NT2/D1 (cell line): ENCODE measurements at regions not wholly inside any gene's neighbourhood (a gene's known extent, or its start where the extent isn't known, plus 50 kb on each side); places are given as distances from the start of the nearest gene placed in this dataset.

Experiments used
- DNase-seq: peaks from one replicate; pipeline ENCODE4 v3.0.0-alpha.2; 2011; ENCODE audit warnings: low read depth, low spot score
- H3K27me3 ChIP-seq: 2 replicates; pipeline ENCODE4 v1.6.0; 2011; ENCODE audit warnings: mild to moderate bottlenecking; ENCODE audit not compliant: insufficient read length, insufficient read depth
- H3K36me3 ChIP-seq: 2 replicates; pipeline ENCODE4 v1.6.1; 2011; ENCODE audit warnings: mild to moderate bottlenecking, low read length, mixed read lengths; ENCODE audit not compliant: insufficient read depth, insufficient read length
- H3K4me1 ChIP-seq: 2 replicates; pipeline ENCODE4 v1.5.1; 2011; ENCODE audit not compliant: insufficient read depth, insufficient read length
- H3K4me3 ChIP-seq: 2 replicates; pipeline ENCODE4 v1.5.1; 2011; ENCODE audit warnings: low read depth; ENCODE audit not compliant: insufficient read length
- H3K9ac ChIP-seq: 2 replicates; pipeline ENCODE4 v1.6.0; 2011; ENCODE audit warnings: low read depth; ENCODE audit not compliant: insufficient read length
- H3K9me3 ChIP-seq: 2 replicates; pipeline ENCODE4 v1.5.1; 2011; ENCODE audit warnings: mild to moderate bottlenecking, low read length; ENCODE audit not compliant: insufficient read depth
- SUZ12 ChIP-seq: IDR thresholded peaks from 2 replicates; pipeline ENCODE4 v1.6.1; 2011; ENCODE audit not compliant: insufficient read length, insufficient read depth; ENCODE audit errors: extremely low read depth
- YY1 ChIP-seq: IDR thresholded peaks from 2 replicates; pipeline ENCODE4 v1.6.1; 2011; ENCODE audit not compliant: insufficient read length, insufficient read depth
- ZNF274 ChIP-seq: IDR thresholded peaks from 2 replicates; pipeline ENCODE4 v1.6.1; 2011; ENCODE audit warnings: mild to moderate bottlenecking, low read depth, low read length

DNA sequence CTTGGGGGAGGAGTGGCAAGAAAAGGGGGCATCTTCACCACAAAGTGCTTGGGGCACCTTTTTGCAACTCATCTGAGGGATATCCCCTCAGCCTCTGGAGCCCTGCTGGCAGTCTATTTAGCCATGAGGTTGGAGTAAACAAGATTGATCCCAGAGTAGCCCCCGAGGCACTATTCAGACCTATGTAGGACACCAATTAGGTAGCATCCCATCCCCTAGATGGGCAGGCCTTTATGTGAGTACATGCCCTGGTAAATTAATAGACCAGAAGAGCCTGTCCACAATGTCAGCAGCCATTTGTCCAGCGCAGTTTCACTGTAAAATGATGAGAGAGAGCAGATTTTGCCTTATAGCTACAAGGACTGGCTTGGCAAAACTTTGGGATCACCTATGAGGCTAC lies 221.4 kb downstream of the DRD1 start:
- no peak for DNase-seq
- no peaks in the 10 kb centered on the region for H3K4me1 ChIP-seq
- H3K36me3 ChIP-seq: no peaks in the 10 kb centered on the region
- H3K9ac ChIP-seq: no peak overlapping the region
- H3K9me3 ChIP-seq: no peaks in the 10 kb centered on the region
- no peak overlapping the region for H3K4me3 ChIP-seq
- H3K27me3 ChIP-seq: no peaks in the 10 kb centered on the region
- TF ChIP-seq ZNF274: no peak
- no peak for TF ChIP-seq SUZ12
- TF ChIP-seq YY1: no peak

DNA sequence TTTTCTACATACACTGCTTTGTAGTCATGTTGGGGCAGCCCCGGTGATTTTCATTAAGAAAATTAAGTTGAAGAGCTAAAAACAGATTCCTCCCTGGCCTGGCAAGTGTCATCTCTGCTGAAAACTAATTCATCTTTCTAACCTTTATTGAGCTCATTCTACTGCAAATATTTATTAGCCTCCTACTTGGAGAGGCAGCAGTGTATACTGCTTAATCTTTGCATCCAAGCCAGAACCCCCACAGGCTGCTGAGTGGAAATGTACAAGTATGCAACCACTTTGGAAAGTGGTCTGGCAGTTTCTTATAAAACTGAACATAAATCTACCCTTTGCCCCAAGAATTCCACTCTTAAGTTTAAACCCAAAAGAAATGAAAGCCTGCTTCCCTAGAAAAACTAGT lies 223.4 kb downstream of the DRD1 start:
- Histone ChIP-seq H3K36me3 (no peaks in the 10 kb centered on the region), H3K27me3 (no peaks in the 10 kb centered on the region), H3K4me3 (no peak overlapping the region), H3K4me1 (peaks cover 4% of the 10 kb centered on the region), H3K9me3 (no peaks in the 10 kb centered on the region), H3K9ac (no peak overlapping the region)
- DNase-seq: no peak
- no peak for TF ChIP-seq ZNF274
- TF ChIP-seq YY1: no peak
- no peak for TF ChIP-seq SUZ12

DNA sequence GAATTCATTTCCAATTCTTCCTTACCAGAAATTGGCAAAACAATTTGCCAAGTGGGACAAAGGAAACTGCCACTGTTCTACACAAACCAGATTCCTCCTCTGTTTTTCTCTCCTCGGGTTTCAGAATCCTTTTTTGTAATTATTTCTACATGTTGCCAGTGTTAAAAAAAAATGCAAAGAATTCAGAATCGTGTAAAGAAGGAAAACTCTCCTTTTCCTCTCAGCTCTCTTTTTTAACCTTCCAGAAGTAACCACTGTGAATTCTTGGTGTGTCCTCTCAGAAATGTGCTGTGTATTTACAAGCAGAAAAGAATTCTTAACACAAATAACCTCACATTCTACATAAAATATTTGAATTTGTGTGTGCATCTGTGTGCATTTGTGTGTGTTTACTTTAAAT lies 224.6 kb downstream of the DRD1 start:
- Histone ChIP-seq H3K4me3 (no peak overlapping the region), H3K9me3 (no peaks in the 10 kb centered on the region), H3K27me3 (no peaks in the 10 kb centered on the region), H3K4me1 (peaks cover 4% of the 10 kb centered on the region), H3K9ac (no peak overlapping the region), H3K36me3 (no peaks in the 10 kb centered on the region)
- no peak for TF ChIP-seq ZNF274
- no peak for TF ChIP-seq SUZ12
- no peak for TF ChIP-seq YY1
- no peak for DNase-seq

DNA sequence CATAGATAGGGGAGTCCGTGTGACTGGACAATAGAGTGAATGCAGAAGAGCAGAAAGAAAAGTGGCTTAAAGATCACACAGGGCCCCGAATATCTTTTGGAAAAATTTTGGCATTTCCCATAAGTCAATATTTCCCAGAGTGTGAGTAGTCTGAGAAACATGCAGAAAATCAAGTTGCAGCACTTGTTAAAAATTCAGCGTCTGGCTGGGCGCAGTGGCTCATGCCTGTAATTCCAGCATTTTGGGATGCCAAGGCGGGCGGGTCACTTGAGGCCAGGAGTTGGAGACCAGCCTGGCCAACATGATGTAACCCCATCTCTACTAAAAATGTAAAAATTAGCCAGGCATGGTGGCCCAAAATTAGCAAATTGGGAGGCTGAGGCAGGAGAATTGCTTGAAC lies 227.0 kb downstream of the DRD1 start:
- Histone ChIP-seq H3K4me3 (no peak overlapping the region), H3K27me3 (no peaks in the 10 kb centered on the region), H3K9ac (no peak overlapping the region), H3K36me3 (no peaks in the 10 kb centered on the region), H3K9me3 (no peaks in the 10 kb centered on the region), H3K4me1 (peaks cover 4% of the 10 kb centered on the region)
- DNase-seq: no peak
- TF ChIP-seq YY1: no peak
- TF ChIP-seq ZNF274: no peak
- no peak for TF ChIP-seq SUZ12

DNA sequence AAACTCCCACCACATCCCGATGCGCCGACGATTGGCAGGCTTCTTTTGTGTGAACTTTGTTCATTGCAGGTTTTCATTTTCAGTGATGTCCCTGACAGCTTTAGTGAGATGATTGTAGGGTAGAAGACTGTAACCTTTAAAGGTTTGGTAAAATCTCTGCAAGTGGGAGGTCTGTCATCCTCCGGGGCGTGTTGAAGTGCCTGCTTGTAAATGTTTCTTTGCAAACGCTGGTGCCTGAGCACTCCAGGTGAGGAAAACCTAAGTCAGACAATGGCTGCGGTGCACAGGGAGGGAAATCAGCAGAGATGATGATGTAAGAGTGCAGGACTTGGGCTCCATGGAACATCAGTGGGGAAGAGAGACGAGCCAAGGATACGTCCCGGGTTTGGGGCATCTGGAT lies 228.1 kb downstream of the DRD1 start:
- TF ChIP-seq ZNF274 (no peak), SUZ12 (no peak), YY1 (no peak)
- Histone ChIP-seq H3K9ac (no peak overlapping the region), H3K4me1 (peaks cover 4% of the 10 kb centered on the region), H3K4me3 (no peak overlapping the region), H3K36me3 (no peaks in the 10 kb centered on the region), H3K27me3 (no peaks in the 10 kb centered on the region), H3K9me3 (no peaks in the 10 kb centered on the region)
- no peak for DNase-seq

DNA sequence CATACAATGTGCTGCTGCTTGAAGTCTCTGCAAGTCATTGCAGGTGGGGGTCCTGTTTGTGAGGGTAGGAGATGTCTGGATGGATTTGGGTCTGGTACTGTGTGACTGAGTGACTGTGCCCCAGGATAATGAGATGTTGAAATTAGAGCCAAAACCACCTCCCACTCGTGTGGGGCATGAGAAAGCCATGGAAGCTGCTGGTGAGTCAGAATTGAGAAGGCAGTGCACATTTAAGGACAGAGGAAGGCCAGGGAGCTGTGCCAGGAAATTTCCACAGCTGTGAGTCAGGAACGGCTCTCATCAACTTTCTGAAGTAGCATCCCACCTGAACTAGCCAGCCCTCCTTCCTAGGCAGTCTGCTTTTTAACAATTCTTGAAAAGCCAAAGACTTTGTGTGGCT lies 229.8 kb downstream of the DRD1 start:
- H3K4me3 ChIP-seq: no peak overlapping the region
- no peaks in the 10 kb centered on the region for H3K36me3 ChIP-seq
- TF ChIP-seq YY1 (no peak), SUZ12 (no peak), ZNF274 (no peak)
- DNase-seq: no peak
- H3K9ac ChIP-seq: no peak overlapping the region
- H3K4me1 ChIP-seq: peaks cover 4% of the 10 kb centered on the region
- H3K27me3 ChIP-seq: no peaks in the 10 kb centered on the region
- no peaks in the 10 kb centered on the region for H3K9me3 ChIP-seq

DNA sequence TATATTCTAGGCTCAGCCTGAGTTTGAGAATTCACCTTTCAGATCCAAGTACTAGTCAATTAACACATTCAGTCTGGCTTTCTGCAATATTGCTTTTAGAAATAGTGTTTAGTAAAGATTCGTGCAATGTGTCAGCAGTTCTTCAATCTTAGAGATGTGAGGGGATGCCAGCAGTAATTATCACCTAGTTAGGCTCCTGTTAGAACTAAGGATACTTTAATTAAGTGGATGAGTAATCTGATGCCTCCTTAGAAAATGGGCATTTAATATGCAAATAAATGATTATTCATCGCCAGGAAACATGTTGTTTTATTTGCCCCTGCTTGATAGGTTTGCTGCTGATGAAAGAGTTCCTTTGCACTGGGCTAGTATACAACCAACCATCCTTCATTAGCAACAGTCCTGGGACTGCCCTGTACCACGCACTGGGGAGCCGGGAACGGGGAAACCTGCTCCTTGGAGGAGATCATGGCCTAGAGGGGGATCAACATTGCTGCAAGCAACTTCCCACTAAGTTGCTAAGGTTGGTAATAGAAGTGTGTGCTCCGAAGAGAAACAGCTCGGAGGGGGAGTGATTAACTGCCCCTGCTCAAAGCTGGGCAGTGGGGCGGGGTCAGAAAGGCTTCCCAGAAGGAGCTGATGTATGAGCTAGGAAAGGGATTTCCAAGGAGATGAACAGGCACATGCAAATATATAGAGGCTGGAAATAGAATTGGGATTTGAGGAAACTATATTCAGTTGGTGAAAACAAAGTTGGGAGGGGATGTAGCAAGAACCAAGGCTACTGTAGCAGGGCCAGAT lies 231.8 kb downstream of the DRD1 start:
- no peak for DNase-seq
- Histone ChIP-seq H3K36me3 (no peaks in the 10 kb centered on the region), H3K4me1 (peaks cover 4% of the 10 kb centered on the region), H3K9me3 (no peaks in the 10 kb centered on the region), H3K9ac (no peak overlapping the region), H3K27me3 (no peaks in the 10 kb centered on the region), H3K4me3 (no peak overlapping the region)
- no peak for TF ChIP-seq YY1
- TF ChIP-seq ZNF274: no peak
- no peak for TF ChIP-seq SUZ12
